Stimulated activated naive CD8-positive, alpha-beta T cell treated with anti-CD3 and anti-CD28 coated beads, Interleukin-15, Interleukin-2, amounts not matched to agents 100 U/mL and 50 U/mL, for 24 hours (primary cell): ENCODE measurements at regions not wholly inside any gene's neighbourhood (a gene's known extent, or its start where the extent isn't known, plus 50 kb on each side); places are given as distances from the start of the nearest gene placed in this dataset.

Experiments used
- ATAC-seq: fragments of 150-1000 bp; cut with Tn5 transposase; one replicate; pipeline ENCODE4 v1.10.0; 2021
- DNase-seq: peaks from one replicate; pipeline ENCODE4 v3.0.0; 2021

DNA sequence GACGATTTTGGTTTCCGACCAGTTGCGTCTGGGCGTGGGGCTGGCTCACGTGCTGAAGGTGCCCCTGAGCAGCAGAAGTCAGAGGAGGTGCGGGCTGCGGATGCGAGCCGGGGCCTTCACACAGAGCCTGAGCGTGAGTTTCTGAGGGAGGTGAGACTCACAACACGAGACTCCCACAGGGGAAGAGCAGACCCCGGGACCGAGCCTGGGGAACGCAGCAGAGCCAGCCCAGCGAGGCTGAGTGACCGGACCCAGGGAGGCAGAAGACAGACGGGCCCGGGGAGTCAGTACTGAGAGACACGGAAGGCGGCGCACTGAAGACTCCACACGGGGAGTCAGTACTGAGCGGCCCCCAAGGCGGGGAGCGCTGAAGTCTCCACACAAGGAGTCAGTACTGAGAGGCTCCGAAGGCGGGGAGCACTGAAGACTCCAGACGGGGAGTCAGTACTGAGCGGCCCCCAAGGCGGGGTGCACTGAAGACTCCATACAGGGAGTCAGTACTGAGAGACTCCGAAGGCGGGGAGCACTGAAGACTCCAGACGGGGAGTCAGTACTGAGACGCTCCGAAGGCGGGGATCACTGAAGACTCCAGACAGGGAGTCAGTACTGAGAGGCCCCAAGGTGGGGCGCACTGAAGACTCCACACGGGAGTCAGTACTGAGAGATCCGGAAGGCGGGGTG is 77.8 kb downstream of the DLL1 start:
- DNase-seq (no peak), ATAC-seq (no peak)

DNA sequence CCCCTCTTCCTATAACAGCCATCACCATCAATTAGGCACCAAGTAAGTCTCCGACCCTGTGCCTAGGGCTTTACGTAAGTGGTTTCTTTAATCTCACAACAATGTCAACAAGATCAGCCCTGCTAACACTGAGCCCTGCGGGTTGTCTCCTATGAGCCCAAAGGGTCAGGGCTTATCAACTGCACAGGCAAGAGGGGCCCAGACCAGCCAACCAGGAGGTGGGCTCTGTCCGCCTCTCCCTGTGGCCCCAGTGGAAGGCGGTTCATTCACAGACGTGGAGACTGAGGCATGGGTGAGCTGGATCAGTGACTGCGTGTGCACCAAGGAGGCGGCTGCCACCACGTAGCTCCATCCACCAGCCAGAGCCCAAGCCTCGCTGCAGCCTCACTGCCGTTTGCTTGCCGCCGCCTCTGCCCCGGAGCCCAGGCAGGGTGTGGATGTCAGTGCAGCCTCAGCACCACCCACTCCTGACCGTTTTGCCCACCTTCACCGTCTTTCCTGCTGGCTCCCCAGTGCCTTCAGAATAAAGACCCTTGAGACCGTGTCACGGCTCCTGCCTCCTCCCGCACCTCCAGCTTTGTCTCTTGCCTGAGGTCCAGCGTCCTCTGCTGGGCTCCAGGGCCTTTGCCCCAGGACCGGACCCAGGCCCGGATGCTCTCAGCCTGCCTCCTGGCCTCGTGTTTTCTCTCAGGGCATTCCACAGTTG is 78.7 kb downstream of the DLL1 start:
- DNase-seq (no peak), ATAC-seq (no peak)

DNA sequence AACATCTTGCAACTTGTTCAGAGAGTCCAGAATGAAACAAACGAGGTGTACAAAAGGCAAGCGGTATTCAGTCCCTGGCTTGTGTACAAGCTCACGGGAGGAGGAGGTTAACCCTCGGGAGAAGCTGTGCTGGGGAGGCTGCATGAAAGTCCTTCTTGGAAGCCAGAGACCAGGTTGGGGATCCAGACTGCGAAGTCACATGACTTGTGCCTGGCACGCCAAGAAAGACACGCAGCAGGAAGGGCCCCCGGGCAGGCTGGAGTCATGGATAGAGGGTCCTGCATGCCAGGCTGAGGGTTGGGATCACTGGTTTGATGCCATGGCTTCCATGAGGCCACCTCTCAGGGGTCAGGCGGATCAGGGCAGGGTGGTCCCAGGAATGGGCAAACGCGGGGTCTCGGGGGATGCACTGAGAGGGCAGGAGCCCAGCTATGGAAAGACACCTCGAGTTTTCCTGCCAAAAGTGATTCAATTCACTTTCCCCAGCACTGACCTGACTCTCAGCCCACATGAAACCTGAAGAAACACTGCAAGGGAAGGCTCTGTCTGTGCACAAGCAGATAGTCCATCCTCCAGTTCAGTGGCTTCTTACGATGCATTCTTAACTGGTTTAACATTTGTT is 79.4 kb downstream of the DLL1 start:
- ATAC-seq: no peak

DNA sequence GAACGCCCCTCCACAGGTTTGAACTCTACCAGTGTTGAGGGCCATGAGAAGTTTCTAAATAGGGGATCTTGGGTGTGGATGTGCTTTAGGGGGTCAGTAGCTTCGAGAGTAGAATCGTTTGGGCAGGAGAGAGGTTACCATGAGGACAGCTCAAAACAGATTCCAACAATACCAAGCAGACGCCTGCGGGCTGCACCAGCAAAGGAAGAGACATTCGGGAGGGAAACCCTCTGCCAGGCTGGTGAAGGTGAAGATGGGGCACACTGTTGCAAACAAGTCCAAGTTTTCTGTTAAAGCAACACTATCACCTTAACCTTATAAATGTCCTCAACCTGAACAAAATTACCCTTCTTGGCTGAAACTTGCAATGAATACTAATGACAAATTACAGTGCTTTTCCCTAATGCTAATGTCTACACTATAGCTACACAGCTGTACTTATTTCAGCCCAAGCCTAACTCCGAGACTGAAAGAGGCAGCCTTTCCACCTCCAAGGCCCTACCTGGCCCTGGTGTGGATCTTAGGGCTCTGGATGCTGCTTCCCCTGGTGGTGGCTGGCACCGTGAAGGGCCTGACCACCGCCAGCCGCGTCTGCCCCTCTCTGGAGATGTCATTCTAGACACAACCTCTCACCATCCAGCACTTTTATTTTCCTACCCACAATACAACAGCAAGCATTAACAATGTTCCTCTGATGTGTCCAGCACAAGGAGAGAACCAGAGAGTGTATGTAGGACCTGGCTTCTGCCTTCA is 80.1 kb downstream of the DLL1 start:
- DNase-seq: no peak
- ATAC-seq: no peak

More for the DNA sequence above, 79.4 kb downstream of the DLL1 start:
- DNase-seq: no peak

DNA sequence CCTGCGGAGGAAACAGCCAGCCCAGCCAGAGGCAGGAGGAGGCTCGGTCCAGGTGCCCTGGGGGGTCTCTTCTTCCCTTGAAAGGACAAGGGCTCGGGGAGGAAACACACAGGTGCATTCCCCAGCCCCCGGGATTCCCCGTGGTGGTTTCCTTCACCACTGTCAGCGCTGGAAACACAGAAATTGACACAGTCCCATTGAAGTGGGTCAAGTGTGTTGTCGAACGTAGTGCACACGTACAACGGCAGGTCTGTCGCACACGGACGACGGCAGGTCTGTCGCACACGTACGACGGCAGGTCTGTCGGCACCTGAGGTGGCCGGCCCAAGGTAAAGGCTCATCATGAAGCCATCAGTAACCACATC is 80.9 kb downstream of the DLL1 start:
- no peak for ATAC-seq

DNA sequence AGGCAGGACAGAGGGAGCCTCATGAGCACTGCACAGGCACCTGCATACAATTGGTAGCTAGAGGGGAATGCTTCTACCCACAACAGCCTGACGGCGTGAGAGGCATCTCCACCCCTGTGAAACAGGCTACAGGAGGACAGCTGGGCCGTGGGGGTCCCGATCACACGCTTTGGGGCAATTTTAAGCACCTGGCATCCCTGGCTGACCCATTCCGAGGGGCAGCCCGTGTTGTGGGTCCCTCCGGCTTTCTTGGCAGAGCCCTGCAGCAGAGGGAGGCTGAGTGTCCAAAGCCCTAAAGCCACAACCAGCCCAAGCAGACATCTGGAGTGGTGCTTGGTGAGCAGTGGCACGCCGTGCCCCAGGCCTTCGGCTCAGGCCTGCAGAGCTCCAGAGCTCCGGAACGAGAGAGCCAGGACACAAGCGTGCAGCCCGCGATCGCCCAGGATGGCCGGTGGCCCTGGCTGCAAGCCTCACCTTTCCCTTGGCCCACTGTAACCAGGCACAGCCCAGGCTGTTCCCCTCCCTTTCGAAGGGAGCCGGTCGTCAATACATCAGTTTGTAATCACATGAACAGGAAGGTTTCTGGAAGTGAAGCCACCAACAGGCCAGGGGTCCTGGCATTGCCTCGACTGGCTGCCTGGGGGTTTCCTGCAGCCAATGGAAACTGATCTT is 81.4 kb downstream of the DLL1 start:
- ATAC-seq (peak; percentile 5), DNase-seq (no peak)

More for the DNA sequence above, 80.9 kb downstream of the DLL1 start:
- DNase-seq: peak; percentile 10

DNA sequence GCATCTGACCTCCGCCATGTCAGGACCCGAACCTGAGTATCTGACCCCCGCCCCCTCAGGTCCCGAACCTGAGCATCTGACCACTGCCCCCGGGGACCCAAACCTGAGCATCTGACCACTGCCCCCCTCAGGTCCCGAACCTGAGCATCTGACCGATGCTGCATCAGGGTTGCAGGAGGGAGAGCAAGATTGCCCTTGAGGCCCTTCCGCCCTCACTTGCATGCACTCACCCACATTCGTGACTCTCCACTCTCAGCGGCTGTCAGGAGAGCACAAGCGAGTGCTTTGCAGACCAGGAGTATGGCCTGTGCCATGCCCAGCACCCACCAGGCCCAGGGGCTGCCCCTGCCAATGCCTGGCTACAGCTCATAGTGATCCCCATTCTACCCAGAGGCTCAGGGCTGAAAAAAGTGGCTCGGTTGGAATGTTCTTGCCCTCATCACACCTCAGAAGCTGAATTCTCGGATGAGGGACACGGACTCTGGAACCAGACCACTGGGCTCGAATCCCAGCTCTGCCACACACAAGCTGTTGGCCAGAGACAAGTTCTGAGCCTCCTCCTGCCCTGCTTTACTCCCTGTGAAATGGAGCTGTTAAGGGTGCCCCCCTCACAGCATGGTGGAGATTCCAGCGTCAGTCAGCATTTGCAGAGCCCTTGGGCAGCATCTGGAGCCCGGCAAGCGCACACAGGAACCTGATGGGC is 82.1 kb downstream of the DLL1 start:
- ATAC-seq: no peak

DNA sequence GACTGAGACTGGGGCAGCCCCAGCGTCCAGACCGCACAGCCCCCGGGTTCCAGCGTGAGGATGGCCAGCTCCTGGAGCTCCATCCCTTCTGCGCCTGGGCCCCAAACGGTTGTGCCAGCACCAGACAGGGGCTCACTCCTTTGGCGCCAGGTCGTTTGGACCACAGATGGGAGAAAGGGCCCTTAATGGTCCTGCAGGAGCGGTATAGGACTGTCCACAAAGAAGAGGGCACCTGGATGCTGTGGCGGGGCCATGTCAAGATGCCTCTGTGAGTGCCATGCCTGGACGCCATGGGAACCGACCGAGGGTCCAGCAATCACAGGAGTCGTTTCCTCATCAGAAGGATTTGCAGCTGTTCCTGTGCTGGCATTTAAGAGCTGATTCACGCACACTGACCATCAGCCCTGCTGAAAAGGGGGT is 82.7 kb downstream of the DLL1 start:
- DNase-seq: no peak
- ATAC-seq: no peak

More for the DNA sequence above, 82.1 kb downstream of the DLL1 start:
- no peak for DNase-seq

DNA sequence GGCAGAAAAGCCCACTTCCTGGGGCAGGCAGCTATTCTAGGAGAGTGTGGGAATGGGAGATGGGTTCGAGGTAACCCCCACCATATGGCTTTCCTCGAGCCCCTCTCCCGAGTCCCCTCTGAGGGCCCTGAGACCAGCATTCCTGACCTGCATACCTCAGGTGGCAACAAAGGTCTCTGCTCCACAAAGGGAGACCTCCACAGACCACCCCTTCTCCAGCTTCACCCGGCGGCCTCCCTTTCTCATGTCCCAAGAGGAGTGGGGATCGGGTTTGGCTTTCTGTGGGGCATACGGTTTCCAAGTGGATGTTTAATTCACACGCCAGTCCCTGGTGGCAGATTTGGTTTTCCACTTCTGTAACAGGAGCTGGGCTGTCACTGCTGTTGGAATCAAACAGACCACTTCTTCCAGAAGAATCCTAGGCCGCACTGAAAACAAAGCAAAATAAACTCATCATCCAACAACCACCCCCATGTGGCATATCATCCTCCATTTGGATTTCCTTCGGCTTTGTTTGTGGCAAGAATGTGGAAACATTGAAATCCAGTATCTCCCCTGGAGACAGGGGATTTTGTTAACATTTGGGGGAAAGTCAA is 83.2 kb downstream of the DLL1 start:
- DNase-seq (no peak), ATAC-seq (no peak)

DNA sequence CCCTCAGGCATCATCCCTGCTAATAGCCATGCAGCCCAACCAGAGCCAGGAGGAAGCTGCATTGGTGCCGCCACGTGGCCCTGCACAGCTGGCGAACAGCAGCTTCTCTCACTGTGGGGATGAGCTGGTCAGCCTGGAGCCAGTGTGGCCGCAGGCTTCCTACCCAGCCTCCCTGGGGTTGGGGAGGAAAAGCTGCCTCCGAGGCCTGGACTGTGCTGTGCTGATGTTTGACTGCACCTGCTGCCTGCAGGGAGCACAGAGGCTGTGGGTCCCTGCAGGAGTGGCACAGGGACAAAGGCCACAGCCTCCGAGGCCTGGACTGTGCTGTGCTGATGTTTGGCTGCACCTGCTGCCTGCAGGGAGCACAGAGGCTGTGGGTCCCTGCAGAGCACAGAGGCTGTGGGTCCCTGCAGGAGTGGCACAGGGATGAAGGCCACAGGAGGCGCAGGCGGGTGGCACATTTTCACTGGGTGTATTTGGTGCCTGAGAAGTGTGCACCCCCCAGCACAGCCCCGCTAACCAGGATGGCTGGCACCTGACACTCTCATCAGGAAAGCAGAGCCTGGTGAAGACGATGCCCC is 83.9 kb downstream of the DLL1 start:
- no peak for ATAC-seq
- no peak for DNase-seq

DNA sequence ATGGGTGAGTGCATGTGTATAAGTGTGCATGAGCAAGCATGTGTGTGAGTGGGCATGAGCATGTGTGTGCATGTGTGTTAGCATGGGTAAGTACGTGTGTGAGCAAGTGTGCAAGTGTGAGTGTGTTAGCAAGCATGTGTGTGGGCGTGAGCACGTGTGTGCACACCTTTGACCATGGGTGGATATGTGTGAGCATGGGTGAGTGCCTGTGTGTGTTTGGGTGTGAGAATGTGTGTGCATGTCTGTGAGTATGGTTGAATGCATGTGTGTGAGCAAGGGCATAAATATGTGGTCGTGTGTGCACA is 84.6 kb downstream of the DLL1 start:
- ATAC-seq: no peak
- DNase-seq: no peak

DNA sequence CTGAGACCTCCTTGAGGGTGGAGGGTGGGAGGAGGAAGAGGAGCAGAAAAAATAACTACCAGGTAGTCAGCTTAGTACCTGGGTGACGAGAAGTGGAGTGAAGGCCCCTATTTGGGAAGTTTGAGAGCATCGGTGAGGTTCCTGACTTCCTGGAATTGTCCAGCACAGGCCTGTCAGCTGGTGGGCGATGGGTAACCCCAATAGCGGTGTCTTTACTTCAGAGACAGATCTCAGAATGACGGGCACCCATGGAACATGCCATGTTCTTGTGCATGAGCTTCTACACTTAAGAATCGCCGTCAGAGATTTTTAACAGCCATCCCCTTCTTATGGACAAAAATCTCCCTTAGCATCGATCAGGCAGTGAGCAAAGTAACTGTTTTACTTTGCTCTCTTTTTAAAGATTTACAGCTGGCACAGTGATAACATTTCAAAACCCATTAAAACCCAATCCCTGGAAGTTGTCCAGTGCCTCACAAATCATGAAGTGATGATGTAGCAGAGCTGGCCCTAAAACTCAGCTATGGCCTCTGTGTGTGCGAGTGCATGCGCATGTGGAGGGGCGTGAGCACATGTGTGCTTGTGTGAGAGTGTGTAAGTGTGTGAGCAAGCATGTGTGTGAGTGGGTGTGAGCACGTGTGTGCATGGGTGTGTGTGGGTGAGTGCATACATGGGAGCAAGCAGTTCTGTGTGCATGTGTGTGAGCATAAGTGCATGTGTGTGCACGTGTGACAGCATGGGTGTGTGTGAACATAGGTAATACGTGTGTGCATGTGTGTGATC is 85.2 kb downstream of the DLL1 start:
- DNase-seq (no peak), ATAC-seq (no peak)

DNA sequence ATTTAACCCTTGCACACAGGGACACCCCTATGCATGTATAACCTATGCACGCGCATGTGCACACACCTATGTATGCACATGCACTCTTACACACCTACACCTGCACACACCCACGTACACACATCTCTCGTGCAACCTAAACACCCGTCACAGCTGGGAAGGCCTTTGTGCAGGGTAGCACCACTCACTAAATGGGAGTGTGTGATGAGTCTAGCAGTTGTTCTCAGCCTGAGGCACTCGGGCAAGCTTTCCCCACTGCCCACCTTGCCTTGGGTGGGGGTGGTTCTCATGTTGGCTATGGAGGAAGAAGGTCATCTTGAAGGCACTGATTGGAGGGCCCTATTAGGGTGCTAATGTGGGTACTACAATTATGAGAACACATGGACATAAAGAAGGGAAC is 85.8 kb downstream of the DLL1 start:
- DNase-seq: no peak
- ATAC-seq: no peak

DNA sequence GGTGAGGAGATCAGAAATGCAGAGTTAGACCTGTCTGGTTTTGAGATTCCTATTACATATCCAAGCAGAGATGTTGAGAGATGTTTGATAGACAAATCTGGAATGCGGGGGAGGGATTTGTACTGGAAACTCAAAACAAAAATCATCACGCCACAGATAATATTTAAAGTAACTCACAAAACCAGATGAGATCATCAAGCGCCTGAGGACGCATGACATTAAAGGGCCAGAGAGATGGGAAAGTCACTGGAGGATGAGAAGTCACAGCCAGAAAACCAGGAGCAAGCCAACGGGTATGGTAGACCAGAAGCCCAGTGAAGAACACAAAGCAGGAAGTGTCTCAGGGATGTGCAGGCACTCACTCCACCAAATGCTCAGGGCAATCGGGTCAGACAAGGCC is 87.7 kb downstream of the DLL1 start:
- no peak for ATAC-seq
- no peak for DNase-seq

DNA sequence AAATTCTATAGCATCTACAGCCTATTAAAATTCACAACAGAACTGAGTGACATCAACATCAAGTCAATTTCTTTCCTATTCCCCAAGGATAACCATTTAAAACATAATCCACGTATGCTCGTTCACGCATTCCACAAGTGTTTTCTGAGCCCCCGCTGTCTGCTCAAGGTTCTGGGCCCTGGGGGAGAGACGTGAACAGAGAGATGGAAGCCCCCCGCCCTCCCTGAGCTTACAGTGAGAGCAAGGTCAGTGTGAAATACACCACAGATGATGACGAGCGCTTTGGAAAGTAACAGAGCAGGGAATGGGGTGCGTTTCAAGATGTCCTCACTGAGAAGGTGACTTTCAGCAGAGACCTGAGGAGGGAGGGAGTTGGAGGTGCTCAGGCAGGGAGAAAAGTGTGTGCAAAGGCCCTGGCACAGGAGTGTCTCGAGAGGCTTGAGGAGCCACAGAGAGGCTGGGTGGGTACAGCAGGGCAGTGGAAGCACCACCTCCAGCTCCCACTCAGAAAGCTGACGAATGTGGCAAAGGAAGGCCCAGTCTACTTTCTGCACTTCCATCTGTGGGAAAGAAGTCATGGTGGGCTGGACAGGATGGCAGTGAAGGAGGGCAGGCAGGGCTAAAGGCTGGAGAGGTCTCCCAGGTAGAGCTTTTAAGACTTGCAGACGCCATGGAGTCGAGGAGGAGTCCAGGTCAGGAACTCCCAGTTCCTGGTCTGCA is 88.3 kb downstream of the DLL1 start:
- ATAC-seq (no peak), DNase-seq (no peak)

DNA sequence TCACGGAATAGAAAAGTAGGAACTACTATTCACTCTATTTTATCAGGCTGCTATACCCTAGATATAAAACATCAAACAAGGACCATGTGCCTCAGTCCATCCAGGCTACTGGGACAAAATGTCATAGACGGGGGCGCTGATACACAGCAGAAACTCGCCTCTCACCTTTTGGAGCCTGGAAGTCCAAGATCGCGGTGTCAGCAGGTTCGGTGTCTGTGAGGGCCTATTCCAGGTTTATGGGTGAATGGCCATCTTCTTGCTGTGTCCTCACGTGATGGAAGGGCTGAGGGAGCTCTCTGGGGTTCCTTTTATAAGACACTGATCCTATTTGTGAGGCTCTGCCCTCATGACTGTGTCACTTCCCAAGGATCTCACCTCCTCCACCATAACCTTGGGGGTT is 89.5 kb downstream of the DLL1 start:
- no peak for ATAC-seq
- DNase-seq: no peak

DNA sequence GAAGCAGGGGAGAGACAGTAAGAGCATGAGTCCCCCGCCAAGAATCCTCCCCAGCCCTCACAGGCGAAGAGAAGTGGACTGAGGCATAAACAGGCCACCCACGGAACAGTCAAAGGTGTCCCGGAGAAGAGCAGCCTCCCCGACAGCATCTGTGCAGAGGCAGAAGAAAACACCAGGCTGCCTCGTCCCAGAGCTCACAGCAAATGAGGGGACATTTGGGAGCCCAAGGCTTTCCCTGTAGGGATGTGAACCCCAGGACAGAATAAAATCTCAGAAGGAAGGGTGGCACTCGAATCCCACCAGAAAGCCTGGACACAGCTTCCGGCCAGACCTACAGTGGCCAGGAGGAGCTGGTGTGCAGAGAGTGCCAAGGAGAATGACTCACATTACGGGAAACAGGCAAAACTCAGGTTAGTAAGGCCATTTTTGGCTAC is 90.4 kb downstream of the DLL1 start:
- ATAC-seq (no peak), DNase-seq (no peak)

DNA sequence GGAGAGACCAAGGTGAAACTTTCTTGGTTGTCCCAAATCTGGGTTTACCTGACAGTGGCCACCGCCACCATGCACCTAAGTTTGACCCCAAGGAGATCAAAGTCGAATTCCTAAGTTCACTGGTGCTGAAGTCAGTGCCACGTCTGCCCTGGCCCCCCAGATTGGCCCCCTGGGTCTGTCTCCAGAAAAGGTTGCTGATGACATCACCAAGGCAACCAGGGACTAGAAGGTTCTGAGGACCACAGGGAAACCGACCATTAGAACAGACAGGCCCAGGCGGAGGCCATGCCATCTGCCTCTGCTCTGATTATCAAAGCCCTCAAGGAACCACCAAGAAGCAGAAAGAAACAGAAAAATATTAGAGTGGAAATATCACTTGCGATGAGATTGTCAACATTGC is 91.2 kb downstream of the DLL1 start:
- ATAC-seq (no peak), DNase-seq (no peak)

DNA sequence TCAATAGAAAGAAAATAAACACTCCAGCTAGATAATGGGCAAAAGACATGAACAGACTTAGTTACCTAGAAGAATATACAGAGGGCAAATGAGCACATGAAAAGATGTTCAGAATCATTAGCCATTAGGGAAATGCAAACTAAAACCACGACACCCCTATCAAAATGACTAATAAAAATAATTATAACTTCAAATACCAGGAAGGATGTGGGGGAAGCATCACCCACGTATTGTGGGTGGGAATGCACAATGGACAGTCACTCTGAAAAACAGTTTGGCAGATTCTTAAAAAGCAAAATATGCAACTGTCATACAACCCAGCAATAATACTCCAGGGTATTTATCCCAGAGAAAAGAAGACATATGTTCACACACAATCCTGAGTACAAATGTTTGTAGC is 92.6 kb downstream of the DLL1 start:
- ATAC-seq: no peak
- no peak for DNase-seq
